PFSK-1 (cell line): ENCODE measurements at regions not wholly inside any gene's neighbourhood (a gene's known extent, or its start where the extent isn't known, plus 50 kb on each side); places are given as distances from the start of the nearest gene placed in this dataset.

Experiments
- FOXP2 ChIP-seq: optimal IDR thresholded peaks from 2 replicates; pipeline ENCODE3; 2011; ENCODE audit warnings: borderline replicate concordance, control low read depth, inconsistent platforms; ENCODE audit not compliant: insufficient read depth; ENCODE audit errors: extremely low read length, extremely low read depth
- POLR2AphosphoS5 ChIP-seq: IDR thresholded peaks from 2 replicates; pipeline ENCODE4 v1.6.1; 2012; ENCODE audit warnings: low read depth, mild to moderate bottlenecking, control low read depth, low read length, moderate library complexity
- REST ChIP-seq, 2 experiments: IDR thresholded peaks; 2 replicates each; pipeline versions ENCODE4 v1.6.1 to v1.8.0; 2011 to 2012; ENCODE audit warnings: low read depth in 2 of 2, low read length in 2 of 2, control low read depth in 1 of 2, inconsistent platforms in 1 of 2, mild to moderate bottlenecking in 1 of 2, moderate library complexity in 1 of 2; ENCODE audit not compliant: insufficient read depth in 1 of 2
- SIN3A ChIP-seq: IDR thresholded peaks from 2 replicates; pipeline ENCODE4 v1.6.1; 2012; ENCODE audit warnings: mild to moderate bottlenecking, low read length, moderate library complexity, borderline replicate concordance; ENCODE audit not compliant: insufficient read depth
- TAF1 ChIP-seq: IDR thresholded peaks from 2 replicates; pipeline ENCODE4 v1.6.1; 2012; ENCODE audit warnings: low read length, control low read depth, borderline replicate concordance; ENCODE audit not compliant: insufficient read depth

GRCh38 chr3:144296808-144297207, 325.2 kb downstream of the DIPK2A start:
- TF ChIP-seq FOXP2, result no peak
- TF ChIP-seq POLR2AphosphoS5, result no peak
- no peak for TF ChIP-seq TAF1
- no peak for TF ChIP-seq REST (IDR thresholded peaks at IDR 0.05; ENCODE audit: insufficient read depth in 1 of 2, low read depth in 2 of 2, low read length in 2 of 2)
- TF ChIP-seq SIN3A, result no peak

GRCh38 chr3:144301863-144302262, 330.2 kb downstream of the DIPK2A start:
- no peak for TF ChIP-seq SIN3A
- no peak for TF ChIP-seq FOXP2
- no peak for TF ChIP-seq POLR2AphosphoS5
- no peak for TF ChIP-seq REST (IDR thresholded peaks at IDR 0.05; ENCODE audit: insufficient read depth in 1 of 2, low read depth in 2 of 2, low read length in 2 of 2)
- TF ChIP-seq TAF1, result no peak

GRCh38 chr3:144307951-144308350, 336.3 kb downstream of the DIPK2A start:
- no peak for TF ChIP-seq REST (IDR thresholded peaks at IDR 0.05; ENCODE audit: insufficient read depth in 1 of 2, low read depth in 2 of 2, low read length in 2 of 2)
- TF ChIP-seq FOXP2, result no peak
- TF ChIP-seq POLR2AphosphoS5, result no peak

- TF ChIP-seq REST (IDR thresholded peaks at IDR 0.05; ENCODE audit: insufficient read depth in 1 of 2, low read depth in 2 of 2, low read length in 2 of 2) (no peak), SIN3A (no peak), POLR2AphosphoS5 (no peak), TAF1 (no peak), FOXP2 (no peak)
These were observed 336.8 kb downstream of the DIPK2A start for GRCh38 chr3:144308396-144308795.

GRCh38 chr3:144312702-144313101, 341.1 kb downstream of the DIPK2A start:
- no peak for TF ChIP-seq POLR2AphosphoS5
